Ovary (tissue), 7 donors: ENCODE measurements at regions not wholly inside any gene's neighbourhood (a gene's known extent, or its start where the extent isn't known, plus 50 kb on each side); places are given as distances from the start of the nearest gene placed in this dataset.

Experiments used
- DNase-seq, 5 donors: peaks; one replicate each; pipeline ENCODE4 v3.0.0-alpha.2; 2019 to 2020
- H3K27ac ChIP-seq, 2 donors: fragments of 200-600 bp; one replicate each; pipeline versions ENCODE4 v1.5.1 to v1.8.0; 2019 to 2022
- H3K27me3 ChIP-seq: fragments of 200-600 bp; one replicate; pipeline ENCODE4 v1.8.0; 2022
- H3K36me3 ChIP-seq: fragments of 200-600 bp; sonication (generic); one replicate; pipeline ENCODE4 v1.5.1; 2019
- H3K4me1 ChIP-seq: one replicate; pipeline ENCODE4 v1.8.1; 2013; ENCODE audit warnings: mild to moderate bottlenecking, moderate library complexity; ENCODE audit not compliant: insufficient read depth
- H3K4me3 ChIP-seq: fragments of 200-600 bp; sonication (generic); one replicate; pipeline ENCODE4 v1.5.1; 2017
- H3K9me3 ChIP-seq, 2 donors: fragments of 200-600 bp in 1 of 2; sonication (generic) in 1 of 2; one replicate each; pipeline versions ENCODE4 v1.5.1 to v1.8.1; 2013 to 2019; ENCODE audit warnings: mild to moderate bottlenecking in 1 of 2, moderate library complexity in 1 of 2
- CTCF ChIP-seq, 3 donors: fragments of 450-650 bp in 2 of 3; fragments of 200-600 bp in 1 of 3; IDR thresholded peaks; one replicate each; pipeline versions ENCODE4 v1.5.1 to v1.8.0; 2016 to 2022; ENCODE audit warnings: antibody characterized with exemption in 3 of 3, mild to moderate bottlenecking in 1 of 3
- EP300 ChIP-seq: sonication (generic); formaldehyde crosslinking; IDR thresholded peaks from one replicate; pipeline ENCODE4 v1.6.1; 2017; ENCODE audit warnings: antibody characterized with exemption
- POLR2A ChIP-seq: fragments of 450-650 bp; IDR thresholded peaks from one replicate; pipeline ENCODE4 v1.6.1; 2017; ENCODE audit warnings: antibody characterized with exemption, mild to moderate bottlenecking, moderate library complexity
- WGBS, 3 donors: extraction: QIAGEN DNeasy Blood & Tissue Kit in 1 of 3; methylation state at CpG; one replicate each; pipeline versions ENCODE4 v1.1.5 to v1.1.7; 2013 to 2017; 5-methylcytosine and 5-hydroxymethylcytosine counted together
- intact Hi-C, 4 donors: fragments of 100-400 bp; cut with DNase I; formaldehyde crosslinking; loops; one replicate each; pipeline versions ENCODE4 v1.11.0 to v1.15.1; 2022 to 2023
- donor health status: DM: no; HTN: no; CAD: no; lungs with moderate emphysema.
- donor health status: DM: no; HTN: no; CAD: no.
- donor health status: Bipolar disorder and iron deficiency.
- donor health status: DM: no; HTN: no; CAD: no.
- donor health status: DM: yes; HTN: yes; CAD: no.

DNA sequence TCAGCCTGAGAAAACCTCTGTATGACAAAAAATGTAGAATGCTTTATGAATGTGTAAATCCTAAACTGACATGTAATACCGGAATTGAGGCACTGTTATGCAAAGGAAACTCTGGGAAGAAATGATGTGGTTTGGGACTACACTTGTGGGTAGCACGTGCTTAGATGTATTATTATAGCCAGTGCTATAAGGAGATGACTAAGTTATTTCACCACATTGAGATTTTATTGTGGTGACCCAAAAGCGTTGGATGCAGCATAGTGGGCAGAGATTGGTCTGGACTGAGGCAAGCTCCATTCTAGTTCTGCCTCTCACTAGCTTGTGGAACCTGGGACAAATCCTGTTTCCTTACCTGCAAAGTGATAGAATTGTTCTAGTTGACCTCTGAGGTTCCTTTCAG, 172.2 kb downstream of the SNAPC1 start:
- TF ChIP-seq EP300 (no peak), CTCF (IDR thresholded peaks at IDR 0.05) (no peak), POLR2A (no peak)
- WGBS, 3 donors: 77 to 82% (median 78%) methylated on average over 3 of the region's 3 CpGs
- H3K4me3 ChIP-seq: no peak overlapping the region
- no peaks in the 10 kb centered on the region for H3K27me3 ChIP-seq
- no peaks in the 10 kb centered on the region for H3K9me3 ChIP-seq
- H3K4me1 ChIP-seq: no peaks in the 10 kb centered on the region
- no peak for DNase-seq
- no peak overlapping the region for H3K27ac ChIP-seq
- no peaks in the 10 kb centered on the region for H3K36me3 ChIP-seq
- intact Hi-C loops: no loop called here

DNA sequence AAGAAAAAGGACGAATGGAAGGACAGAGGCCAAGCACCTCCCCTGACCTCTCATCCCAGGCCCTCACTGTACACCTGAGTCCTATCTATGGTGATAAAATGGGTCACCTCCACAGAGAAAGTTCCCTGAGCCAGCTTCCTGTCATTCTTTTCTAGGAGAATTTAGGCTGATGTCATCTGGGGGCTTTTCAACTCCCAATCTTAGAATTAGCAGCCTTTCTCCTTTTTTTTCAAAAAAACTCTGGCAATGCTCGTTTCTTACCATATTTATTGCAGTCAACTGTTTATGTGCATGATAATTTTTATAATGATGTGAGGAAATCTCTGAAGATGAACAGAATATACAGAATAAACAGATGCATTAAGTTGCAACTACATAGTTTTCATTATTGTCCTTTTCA, 177.6 kb downstream of the SNAPC1 start:
- Histone ChIP-seq H3K4me3 (no peak overlapping the region), H3K27me3 (no peaks in the 10 kb centered on the region), H3K27ac (no peak overlapping the region), H3K36me3 (no peaks in the 10 kb centered on the region), H3K9me3 (no peaks in the 10 kb centered on the region), H3K4me1 (no peaks in the 10 kb centered on the region)
- TF ChIP-seq EP300 (no peak), CTCF (IDR thresholded peaks at IDR 0.05) (no peak), POLR2A (no peak)
- 24 to 37% (median 30%) methylated on average over 2 of the region's 2 CpGs for WGBS, 3 donors
- DNase-seq: no peak
- intact Hi-C loops: no loop called here

DNA sequence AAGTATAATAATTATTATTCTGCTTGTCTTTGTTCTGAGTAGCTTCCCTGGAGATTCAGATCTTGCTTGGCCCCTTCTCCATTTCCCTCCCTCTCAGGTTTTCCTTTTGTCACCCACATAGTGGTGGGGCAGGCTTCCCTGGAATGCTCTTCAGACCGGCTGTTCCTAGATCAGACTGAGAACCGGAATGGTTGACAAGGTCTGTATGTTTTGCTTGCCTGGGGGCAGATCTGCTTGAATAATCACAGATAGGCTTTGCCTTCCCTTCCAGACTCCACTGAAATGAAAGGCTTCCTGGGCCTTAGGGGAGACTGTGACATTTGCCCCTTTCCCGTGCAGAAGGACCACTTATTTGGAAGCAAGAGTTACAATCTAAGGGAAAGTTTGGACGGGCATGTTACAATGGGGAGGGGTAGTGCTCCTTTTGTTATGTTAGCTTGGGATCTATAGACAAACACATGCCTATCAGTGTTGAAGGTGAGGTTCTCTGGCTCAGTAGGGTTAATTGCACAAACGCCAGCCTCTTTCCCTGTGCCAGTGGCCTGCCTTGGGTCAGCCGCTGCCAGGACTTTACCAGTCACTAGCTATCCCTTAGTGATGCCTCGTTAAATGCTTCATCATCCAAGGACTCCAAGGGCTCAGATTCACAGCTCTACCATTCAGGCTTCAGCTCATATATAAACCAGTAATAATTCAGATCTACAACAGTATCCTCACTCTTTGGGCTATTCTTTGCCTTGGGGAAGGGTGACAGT, 178.6 kb downstream of the SNAPC1 start:
- intact Hi-C loops: no loop called here
- 47 to 58% (median 49%) methylated on average over 7 of the region's 7 CpGs for WGBS, 3 donors

DNA sequence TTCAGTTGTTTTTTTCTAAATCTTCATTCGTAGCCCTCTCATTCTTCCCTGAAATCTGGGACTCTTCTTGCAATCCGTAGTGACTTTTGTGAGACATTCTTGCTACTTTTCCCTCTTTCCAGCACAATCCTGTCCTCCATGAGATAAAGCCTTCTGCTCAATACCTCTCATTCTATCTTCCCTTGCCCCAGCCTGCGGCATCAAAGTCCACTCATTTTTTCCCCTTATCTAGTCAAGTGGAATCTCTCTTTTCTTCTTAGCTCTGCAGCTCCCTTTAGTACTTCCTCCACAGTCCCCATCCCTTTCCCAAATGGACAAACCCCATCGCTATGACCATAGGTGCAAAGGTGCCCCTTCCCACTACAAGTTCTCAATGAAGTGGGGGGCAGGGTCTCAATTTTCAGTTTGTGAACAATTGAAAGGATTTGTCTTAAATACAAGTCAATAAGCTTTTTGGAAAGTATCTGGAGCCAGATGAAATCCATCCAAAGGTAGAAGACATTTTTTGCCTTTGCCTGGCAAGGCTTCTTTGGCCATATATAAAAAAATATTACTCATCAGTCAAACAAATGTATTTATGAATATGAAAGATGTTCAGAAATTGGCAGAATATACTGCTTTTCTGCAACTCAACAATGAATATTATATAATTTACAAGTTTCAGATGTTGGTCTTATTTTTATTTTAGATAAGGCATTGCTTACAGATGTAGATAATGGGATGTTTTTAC, 179.4 kb downstream of the SNAPC1 start:
- Histone ChIP-seq H3K27ac (no peak overlapping the region), H3K27me3 (no peaks in the 10 kb centered on the region), H3K4me1 (no peaks in the 10 kb centered on the region), H3K9me3 (no peaks in the 10 kb centered on the region), H3K4me3 (no peak overlapping the region), H3K36me3 (no peaks in the 10 kb centered on the region)
- intact Hi-C loops: no loop called here
- WGBS, 3 donors: 87 to 93% (median 88%) methylated on average over 4 of the region's 4 CpGs
- DNase-seq: no peak
- TF ChIP-seq CTCF (IDR thresholded peaks at IDR 0.05) (no peak), POLR2A (no peak), EP300 (no peak)

More for the DNA sequence above, 178.6 kb downstream of the SNAPC1 start:
- TF ChIP-seq POLR2A (no peak), CTCF (IDR thresholded peaks at IDR 0.05) (no peak), EP300 (no peak)
- Histone ChIP-seq H3K27me3 (no peaks in the 10 kb centered on the region), H3K4me3 (no peak overlapping the region), H3K36me3 (no peaks in the 10 kb centered on the region), H3K9me3 (no peaks in the 10 kb centered on the region), H3K27ac (no peak overlapping the region), H3K4me1 (no peaks in the 10 kb centered on the region)
- no peak for DNase-seq
